ENCODE measurements at regions not wholly inside any gene's neighbourhood (a gene's known extent, or its start where the extent isn't known, plus 50 kb on each side); places are given as distances from the start of the nearest gene placed in this dataset.

GRCh38 chr6:112806163-112806865 lies 459.2 kb downstream of the RFPL4B start:
- no peak for DNase-seq

- DNase-seq, result no peak
These were observed 474.3 kb downstream of the RFPL4B start for GRCh38 chr6:112821476-112821875.

- no peak for DNase-seq
These were observed 475.6 kb downstream of the RFPL4B start for GRCh38 chr6:112822769-112823168.

- no peak for DNase-seq
These were observed 480.7 kb downstream of the RFPL4B start for GRCh38 chr6:112827793-112828192.

- DNase-seq, result no peak
These were observed 483.9 kb downstream of the RFPL4B start for GRCh38 chr6:112831022-112831421.

- peak; percentile 91 for DNase-seq
These were observed 486.5 kb downstream of the RFPL4B start for GRCh38 chr6:112833581-112834131.

- DNase-seq, result no peak
These were observed 487.9 kb downstream of the RFPL4B start for GRCh38 chr6:112835078-112835477.

GRCh38 chr6:112839525-112839961 lies 492.4 kb downstream of the RFPL4B start:
- no peak for DNase-seq

GRCh38 chr6:112841553-112842329 lies 494.6 kb downstream of the RFPL4B start:
- DNase-seq, result no peak

GRCh38 chr6:112842330-112842685 lies 495.2 kb downstream of the RFPL4B start:
- DNase-seq, result no peak

- no peak for DNase-seq
These were observed 499.6 kb downstream of the RFPL4B start for GRCh38 chr6:112846681-112847080.

GRCh38 chr6:112851146-112851545 lies 504.0 kb downstream of the RFPL4B start:
- DNase-seq, result peak; percentile 1

- no peak for DNase-seq
These were observed 506.0 kb downstream of the RFPL4B start for GRCh38 chr6:112853162-112853561.

GRCh38 chr6:112863753-112864152 lies 516.6 kb downstream of the RFPL4B start:
- no peak for DNase-seq

GRCh38 chr6:112865131-112865530 lies 518.0 kb downstream of the RFPL4B start:
- DNase-seq, result no peak

- no peak for DNase-seq
These were observed 527.8 kb downstream of the RFPL4B start for GRCh38 chr6:112874881-112875280.

GRCh38 chr6:112877134-112878100 lies 530.3 kb downstream of the RFPL4B start:
- DNase-seq, result no peak

- no peak for DNase-seq
These were observed 532.8 kb downstream of the RFPL4B start for GRCh38 chr6:112879920-112880413.

GRCh38 chr6:112881027-112881426 lies 533.9 kb downstream of the RFPL4B start:
- DNase-seq, result no peak

GRCh38 chr6:112881828-112882780 lies 535.0 kb downstream of the RFPL4B start:
- peak; percentile 58 for DNase-seq

GRCh38 chr6:112883095-112883494 lies 536.0 kb downstream of the RFPL4B start:
- DNase-seq, result no peak

Data from NCI-H2171 treated with DMSO at 0.1 percent for 48 hours (cell line).